Neural cell (in vitro differentiated cells): ENCODE measurements at regions not wholly inside any gene's neighbourhood (a gene's known extent, or its start where the extent isn't known, plus 50 kb on each side); places are given as distances from the start of the nearest gene placed in this dataset.

Experiments used
- H2AFZ ChIP-seq: fragments of 200-600, 300-800 bp; sonication (generic), shearing (Covaris generic); 2 replicates; pipeline ENCODE4 v1.6.0; 2014; ENCODE audit warnings: low read depth, mild to moderate bottlenecking, antibody characterized with exemption, low read length, moderate library complexity
- H3F3A ChIP-seq: fragments of 200-600 bp; shearing (Covaris generic); 2 replicates; pipeline ENCODE4 v1.6.1; 2016; ENCODE audit warnings: mild to moderate bottlenecking, moderate library complexity, mixed read lengths, antibody characterized with exemption, low read length; ENCODE audit not compliant: insufficient read depth, poor library complexity, severe bottlenecking
- H3K27ac ChIP-seq: fragments of 200-600, 300-800 bp; sonication (generic), shearing (Covaris generic); 2 replicates; pipeline ENCODE4 v1.5.1; 2014; ENCODE audit warnings: mild to moderate bottlenecking, low read length, moderate library complexity
- H3K27me3 ChIP-seq: fragments of 300-800, 200-600 bp; sonication (generic), shearing (Covaris generic); 2 replicates; pipeline ENCODE4 v1.6.0; 2014; ENCODE audit warnings: mild to moderate bottlenecking, low read depth, low read length, moderate library complexity; ENCODE audit not compliant: insufficient read depth
- H3K36me3 ChIP-seq: fragments of 300-800, 200-600 bp; sonication (generic), shearing (Covaris generic); 2 replicates; pipeline ENCODE4 v1.5.1; 2014; ENCODE audit warnings: mild to moderate bottlenecking, antibody characterized with exemption, low read length, moderate library complexity; ENCODE audit not compliant: insufficient read depth
- H3K4me2 ChIP-seq: fragments of 300-800, 200-600 bp; sonication (generic), shearing (Covaris generic); 2 replicates; pipeline ENCODE4 v1.6.0; 2014; ENCODE audit warnings: mild to moderate bottlenecking, low read length
- H3K4me3 ChIP-seq: fragments of 300-800, 200-600 bp; sonication (generic), shearing (Covaris generic); 2 replicates; pipeline ENCODE4 v1.5.1; 2014; ENCODE audit warnings: mild to moderate bottlenecking, low read length, moderate library complexity
- H3K79me2 ChIP-seq: fragments of 200-600 bp; shearing (Covaris generic); replicated peaks from 2 replicates; pipeline ENCODE4 v1.6.0; 2014; ENCODE audit warnings: mild to moderate bottlenecking, low read length, moderate library complexity; ENCODE audit not compliant: insufficient read depth
- H3K9ac ChIP-seq: fragments of 300-800, 200-600 bp; sonication (generic), shearing (Covaris generic); 2 replicates; pipeline ENCODE4 v1.6.1; 2016; ENCODE audit warnings: mild to moderate bottlenecking, low read length, mixed read lengths
- H3K9me2 ChIP-seq: fragments of 200-600 bp; shearing (Covaris generic); 2 replicates; pipeline ENCODE4 v1.6.1; 2016; ENCODE audit warnings: mild to moderate bottlenecking, low read length, mixed read lengths; ENCODE audit not compliant: insufficient read depth
- H3K9me3 ChIP-seq: fragments of 200-600, 300-800 bp; sonication (generic), shearing (Covaris generic); 2 replicates; pipeline ENCODE4 v1.6.1; 2016; ENCODE audit warnings: mild to moderate bottlenecking, mixed run types, low read length, moderate library complexity, mixed read lengths
- H4K20me1 ChIP-seq: fragments of 200-600 bp; shearing (Covaris generic); 2 replicates; pipeline ENCODE4 v1.6.1; 2016; ENCODE audit warnings: mild to moderate bottlenecking, mixed run types; ENCODE audit not compliant: insufficient read depth
- CTCF ChIP-seq: fragments of 450-650 bp; IDR thresholded peaks from 2 replicates; pipeline ENCODE4 v1.5.1; 2014; ENCODE audit warnings: antibody characterized with exemption, mild to moderate bottlenecking, moderate library complexity; ENCODE audit not compliant: poor library complexity, severe bottlenecking
- EP300 ChIP-seq: fragments of 450-650 bp; conservative IDR thresholded peaks from 2 replicates; pipeline ENCODE4 v1.6.1; 2014; ENCODE audit warnings: antibody characterized with exemption, mild to moderate bottlenecking, moderate library complexity; ENCODE audit not compliant: poor library complexity, severe bottlenecking
- EZH2 ChIP-seq: fragments of 200-600, 300-800 bp; shearing (Covaris generic), sonication (generic); IDR thresholded peaks from 2 replicates; pipeline ENCODE4 v1.6.1; 2014; ENCODE audit warnings: antibody characterized with exemption, low read length, borderline replicate concordance, mild to moderate bottlenecking; ENCODE audit not compliant: insufficient read depth, poor library complexity, severe bottlenecking
- MXI1 ChIP-seq: fragments of 450-650 bp; conservative IDR thresholded peaks from 2 replicates; pipeline ENCODE4 v1.6.1; 2014; ENCODE audit warnings: antibody characterized with exemption, mild to moderate bottlenecking; ENCODE audit not compliant: poor library complexity, severe bottlenecking
- POLR2AphosphoS5 ChIP-seq: IDR thresholded peaks from 2 replicates; pipeline ENCODE4 v1.6.1; 2012
- RAD21 ChIP-seq: fragments of 450-650 bp; conservative IDR thresholded peaks from 2 replicates; pipeline ENCODE4 v1.6.1; 2014; ENCODE audit warnings: antibody characterized with exemption, mild to moderate bottlenecking, moderate library complexity
- REST ChIP-seq: IDR thresholded peaks from 2 replicates; pipeline ENCODE4 v1.6.1; 2012; ENCODE audit warnings: borderline replicate concordance
- SMC3 ChIP-seq: fragments of 450-650 bp; conservative IDR thresholded peaks from 2 replicates; pipeline ENCODE4 v1.6.1; 2014; ENCODE audit warnings: antibody characterized with exemption, mild to moderate bottlenecking, moderate library complexity; ENCODE audit not compliant: poor library complexity
- TAF1 ChIP-seq: IDR thresholded peaks from 2 replicates; pipeline ENCODE4 v1.6.1; 2012; ENCODE audit warnings: low read depth

DNA sequence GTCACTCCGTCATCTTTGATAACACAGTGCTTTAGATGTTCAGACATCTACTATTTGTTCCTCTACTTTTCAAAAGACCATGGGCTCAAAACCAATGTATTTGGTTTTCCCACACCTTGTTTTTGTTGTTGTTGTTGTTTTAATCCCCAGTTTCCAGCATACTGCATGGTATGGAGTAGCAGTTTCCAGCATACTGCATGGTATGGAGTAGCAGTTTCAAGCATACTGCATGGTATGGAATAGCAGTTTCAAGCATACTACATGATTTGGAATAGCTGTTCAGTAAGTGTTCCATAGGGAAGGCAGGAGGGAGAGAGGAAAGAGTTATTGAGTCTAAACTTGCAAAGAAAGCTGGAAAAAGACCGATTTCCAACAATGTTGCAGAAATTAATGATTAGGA is 314.3 kb upstream of the PRKCQ start:
- H2AFZ ChIP-seq, result no peak overlapping the region
- no peak for TF ChIP-seq TAF1
- no peak for TF ChIP-seq MXI1
- TF ChIP-seq EP300, result no peak
- TF ChIP-seq SMC3, result no peak
- no peak for TF ChIP-seq REST
- TF ChIP-seq POLR2AphosphoS5, result no peak
- no peak for TF ChIP-seq CTCF
- no peak for TF ChIP-seq EZH2
- TF ChIP-seq RAD21, result no peak

GRCh38 chr10:6892864-6893263 is 312.8 kb upstream of the PRKCQ start:
- no peak overlapping the region for H3K27ac ChIP-seq
- no peaks in the 10 kb centered on the region for H3K27me3 ChIP-seq
- no peaks in the 10 kb centered on the region for H3K79me2 ChIP-seq
- no peak overlapping the region for H3K4me2 ChIP-seq
- no peaks in the 10 kb centered on the region for H3K9me3 ChIP-seq
- H3K36me3 ChIP-seq, result no peaks in the 10 kb centered on the region
- H4K20me1 ChIP-seq, result no peaks in the 10 kb centered on the region
- TF ChIP-seq SMC3 (no peak), REST (no peak), POLR2AphosphoS5 (no peak), MXI1 (no peak)
- H3K9me2 ChIP-seq, result no peaks in the 10 kb centered on the region
- no peak overlapping the region for H2AFZ ChIP-seq
- H3K9ac ChIP-seq, result no peak overlapping the region
- H3K4me3 ChIP-seq, result no peak overlapping the region
- H3F3A ChIP-seq, result no peaks in the 10 kb centered on the region

More for the DNA sequence above, 314.3 kb upstream of the PRKCQ start:
- no peaks in the 10 kb centered on the region for H3K79me2 ChIP-seq
- H3K9me2 ChIP-seq, result no peaks in the 10 kb centered on the region
- no peaks in the 10 kb centered on the region for H3F3A ChIP-seq
- no peak overlapping the region for H3K4me2 ChIP-seq
- no peaks in the 10 kb centered on the region for H3K27me3 ChIP-seq
- no peaks in the 10 kb centered on the region for H4K20me1 ChIP-seq
- no peak overlapping the region for H3K9ac ChIP-seq
- no peak overlapping the region for H3K27ac ChIP-seq
- no peak overlapping the region for H3K4me3 ChIP-seq
- H3K36me3 ChIP-seq, result no peaks in the 10 kb centered on the region
- H3K9me3 ChIP-seq, result no peaks in the 10 kb centered on the region
